ENCODE measurements at regions not wholly inside any gene's neighbourhood (a gene's known extent, or its start where the extent isn't known, plus 50 kb on each side); places are given as distances from the start of the nearest gene placed in this dataset.

DNA sequence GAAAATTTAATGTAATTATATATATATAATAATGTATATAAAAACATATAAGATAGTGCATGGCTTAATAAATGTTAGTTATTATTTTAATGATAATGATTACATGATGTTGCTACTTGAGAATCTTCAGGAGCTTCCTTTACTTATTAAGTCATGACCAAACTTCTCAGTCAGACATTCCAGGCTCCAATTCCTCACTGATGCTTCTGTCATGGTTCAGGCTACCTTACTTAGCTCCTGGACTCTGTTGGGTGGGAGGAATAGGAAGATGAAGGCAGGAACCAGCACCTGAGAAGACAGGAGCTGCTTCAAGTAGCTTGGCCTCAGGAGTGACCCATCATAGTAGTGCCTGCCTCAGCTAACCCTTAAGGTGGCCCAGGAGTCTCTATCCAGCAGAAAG lies 55.0 kb upstream of the EEPD1 start:
- TF ChIP-seq, protein P1, sequence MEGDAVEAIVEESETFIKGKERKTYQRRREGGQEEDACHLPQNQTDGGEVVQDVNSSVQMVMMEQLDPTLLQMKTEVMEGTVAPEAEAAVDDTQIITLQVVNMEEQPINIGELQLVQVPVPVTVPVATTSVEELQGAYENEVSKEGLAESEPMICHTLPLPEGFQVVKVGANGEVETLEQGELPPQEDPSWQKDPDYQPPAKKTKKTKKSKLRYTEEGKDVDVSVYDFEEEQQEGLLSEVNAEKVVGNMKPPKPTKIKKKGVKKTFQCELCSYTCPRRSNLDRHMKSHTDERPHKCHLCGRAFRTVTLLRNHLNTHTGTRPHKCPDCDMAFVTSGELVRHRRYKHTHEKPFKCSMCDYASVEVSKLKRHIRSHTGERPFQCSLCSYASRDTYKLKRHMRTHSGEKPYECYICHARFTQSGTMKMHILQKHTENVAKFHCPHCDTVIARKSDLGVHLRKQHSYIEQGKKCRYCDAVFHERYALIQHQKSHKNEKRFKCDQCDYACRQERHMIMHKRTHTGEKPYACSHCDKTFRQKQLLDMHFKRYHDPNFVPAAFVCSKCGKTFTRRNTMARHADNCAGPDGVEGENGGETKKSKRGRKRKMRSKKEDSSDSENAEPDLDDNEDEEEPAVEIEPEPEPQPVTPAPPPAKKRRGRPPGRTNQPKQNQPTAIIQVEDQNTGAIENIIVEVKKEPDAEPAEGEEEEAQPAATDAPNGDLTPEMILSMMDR (conservative IDR thresholded peaks at IDR 0.05; ENCODE audit: low read depth, low read length), result no peak
- TF ChIP-seq POLR2A (IDR thresholded peaks at IDR 0.05; ENCODE audit: low read depth, low read length) (no peak), RCOR1 (IDR thresholded peaks at IDR 0.05; ENCODE audit: insufficient replicate concordance, low read length) (no peak)
